ENCODE measurements at regions not wholly inside any gene's neighbourhood (a gene's known extent, or its start where the extent isn't known, plus 50 kb on each side); places are given as distances from the start of the nearest gene placed in this dataset.

DNA sequence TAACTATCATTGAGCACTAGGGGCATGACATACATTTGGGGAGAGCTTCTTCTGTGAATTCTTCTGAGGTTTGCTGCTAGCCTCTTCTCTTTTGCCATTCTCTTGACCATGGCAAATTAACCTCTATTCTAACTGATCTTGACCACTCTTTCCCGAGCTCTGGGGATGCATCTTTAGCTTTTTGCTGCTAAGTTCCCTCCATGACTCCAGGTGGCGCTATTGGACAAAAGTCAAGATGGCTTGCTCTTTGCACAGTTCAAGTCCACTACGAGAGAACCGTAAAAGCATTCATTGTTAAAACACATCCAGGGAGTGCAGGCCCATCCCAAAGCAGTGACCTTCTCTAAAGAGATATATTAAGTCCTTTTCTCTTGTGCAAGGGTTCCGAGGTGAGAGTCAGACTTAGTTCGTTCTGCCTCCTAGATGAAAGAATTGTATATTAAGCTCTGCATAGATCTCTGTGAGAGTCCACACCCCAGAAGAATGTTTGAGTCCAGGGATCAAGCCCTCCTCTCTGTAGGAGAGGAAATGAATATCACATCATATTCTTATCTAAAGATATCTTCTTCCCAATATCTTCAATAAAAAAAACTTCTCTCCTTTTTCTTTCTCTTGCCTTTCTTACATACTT is 1152.9 kb upstream of the CDH6 start:
- DNase-seq = no peak

- no peak for DNase-seq
Observed at GRCh38 chr5:30039379-30039778, 1154.1 kb upstream of the CDH6 start.

- no peak for DNase-seq
Observed at GRCh38 chr5:30034870-30035269, 1158.6 kb upstream of the CDH6 start.

DNA sequence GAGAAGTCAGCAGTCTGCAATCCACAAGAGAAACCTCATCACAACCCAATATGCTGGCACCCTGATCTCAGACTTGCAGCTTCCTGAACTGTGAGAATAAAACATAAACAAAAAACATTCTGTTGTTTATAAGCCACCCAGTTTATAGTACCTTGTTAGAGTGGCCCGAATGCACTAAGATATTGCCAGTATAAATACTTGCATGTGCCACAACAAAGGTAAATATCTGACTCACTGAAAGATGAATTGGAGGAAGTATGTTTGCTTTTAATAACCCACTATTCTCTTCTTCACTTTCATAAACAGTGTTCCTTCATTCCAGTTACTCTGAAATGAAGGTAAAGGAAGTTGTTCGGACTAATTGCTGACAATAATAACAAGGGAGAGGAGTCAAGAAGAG is 1163.4 kb upstream of the CDH6 start:
- DNase-seq = no peak

- no peak for DNase-seq
Observed at GRCh38 chr5:30001826-30002225, 1191.7 kb upstream of the CDH6 start.

DNA sequence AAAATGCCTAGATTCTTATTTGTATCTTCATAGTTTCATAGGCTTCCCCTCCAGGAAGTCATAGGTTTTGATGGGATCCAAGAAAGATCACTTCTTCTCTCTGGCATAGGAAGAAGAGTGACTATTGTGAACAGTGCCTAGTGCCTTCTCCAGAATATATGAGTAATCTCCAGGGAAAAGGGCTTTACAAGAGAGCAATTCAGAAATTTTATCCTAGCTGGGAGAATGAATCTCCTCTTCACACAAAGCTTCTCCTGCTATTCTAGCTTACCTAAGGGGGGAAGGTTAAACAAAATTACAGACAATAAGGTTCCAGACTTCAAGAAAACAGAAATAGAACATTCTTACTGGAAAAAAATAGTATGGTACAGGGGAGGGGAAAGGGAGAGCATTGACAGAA is 1193.3 kb upstream of the CDH6 start:
- DNase-seq = no peak

DNA sequence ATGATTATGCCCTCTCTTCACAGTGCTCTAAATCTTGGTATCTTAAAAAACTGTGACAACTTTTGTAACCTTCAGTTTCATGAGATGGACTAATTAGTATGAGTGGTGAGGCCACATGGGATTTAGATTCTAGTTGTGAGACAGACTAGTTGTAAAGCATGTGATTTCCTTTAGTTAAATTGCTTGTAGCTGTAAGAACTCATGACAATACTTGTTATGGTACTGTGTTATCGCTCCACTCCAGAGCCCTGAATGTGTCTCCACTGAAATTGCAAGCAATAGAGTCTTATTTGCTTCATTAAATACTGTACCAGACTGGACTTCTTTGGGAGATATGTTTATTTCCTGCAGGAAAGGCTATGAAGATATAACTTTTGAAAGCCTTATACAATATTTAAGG is 1198.3 kb upstream of the CDH6 start:
- no peak for DNase-seq

GRCh38 chr5:29994519-29994918 is 1199.0 kb upstream of the CDH6 start:
- DNase-seq = no peak

DNA sequence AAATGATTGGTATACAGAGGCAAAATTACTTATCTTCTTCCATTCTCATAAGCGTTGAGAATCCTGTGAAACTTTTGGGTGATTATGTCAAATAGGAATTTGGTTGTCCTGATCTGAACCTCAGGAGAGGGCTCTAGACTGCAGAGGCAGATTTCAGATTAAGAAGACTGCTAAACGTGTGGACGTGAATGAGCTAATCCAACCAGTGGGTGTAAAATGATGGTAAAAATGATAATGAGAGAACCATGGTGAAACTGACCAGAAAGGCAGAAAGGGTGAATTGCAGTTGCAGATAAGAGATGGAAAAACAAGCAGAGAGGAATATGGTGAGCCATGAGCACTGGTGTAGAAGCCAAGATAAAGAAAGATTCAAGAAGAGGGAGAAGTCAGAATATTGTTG is 1200.2 kb upstream of the CDH6 start:
- no peak for DNase-seq

DNA sequence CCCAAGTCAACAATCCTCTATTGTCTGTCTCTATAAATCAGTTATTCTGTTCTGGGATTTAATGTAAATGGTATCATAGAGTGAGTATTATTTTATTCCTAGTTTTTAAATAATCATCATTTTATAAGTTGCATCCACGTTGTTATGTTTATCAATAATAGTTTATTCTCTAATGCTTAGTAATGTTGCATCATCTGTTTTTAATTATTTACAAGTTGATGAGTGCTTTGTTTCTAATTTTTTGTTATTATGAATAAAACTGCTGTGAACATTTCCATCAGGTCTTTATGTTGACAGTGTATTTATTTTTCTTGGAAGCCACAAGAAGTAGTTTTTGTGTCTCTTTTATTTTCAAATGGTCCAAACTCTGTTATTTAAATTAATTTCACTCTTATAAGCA is 1201.2 kb upstream of the CDH6 start:
- DNase-seq = no peak

DNA sequence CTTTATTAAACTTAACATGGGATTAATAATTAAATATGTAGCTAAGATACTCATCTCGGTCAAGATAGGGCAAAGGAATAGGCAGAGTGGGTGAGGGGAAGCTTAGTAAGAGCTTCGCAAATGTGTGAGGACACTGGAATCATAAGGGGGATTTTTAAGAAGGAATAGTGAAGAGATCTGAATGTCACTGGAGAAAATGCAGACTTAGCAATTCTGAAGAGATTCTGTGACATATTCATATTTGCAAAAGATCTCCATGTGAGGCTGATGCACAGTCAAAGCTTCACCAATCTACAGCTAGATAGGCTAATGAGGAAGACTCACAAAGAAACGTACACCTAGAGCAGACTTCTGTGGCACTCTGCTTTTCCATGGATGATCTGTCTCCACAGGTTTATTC is 1202.8 kb upstream of the CDH6 start:
- DNase-seq = no peak

GRCh38 chr5:29984156-29984540 is 1209.3 kb upstream of the CDH6 start:
- no peak for DNase-seq

- DNase-seq = no peak
Observed at GRCh38 chr5:29983528-29984155, 1209.8 kb upstream of the CDH6 start.

- no peak for DNase-seq
Observed at GRCh38 chr5:29982457-29982856, 1211.0 kb upstream of the CDH6 start.

- no peak for DNase-seq
Observed at GRCh38 chr5:29972597-29972996, 1220.9 kb upstream of the CDH6 start.

DNA sequence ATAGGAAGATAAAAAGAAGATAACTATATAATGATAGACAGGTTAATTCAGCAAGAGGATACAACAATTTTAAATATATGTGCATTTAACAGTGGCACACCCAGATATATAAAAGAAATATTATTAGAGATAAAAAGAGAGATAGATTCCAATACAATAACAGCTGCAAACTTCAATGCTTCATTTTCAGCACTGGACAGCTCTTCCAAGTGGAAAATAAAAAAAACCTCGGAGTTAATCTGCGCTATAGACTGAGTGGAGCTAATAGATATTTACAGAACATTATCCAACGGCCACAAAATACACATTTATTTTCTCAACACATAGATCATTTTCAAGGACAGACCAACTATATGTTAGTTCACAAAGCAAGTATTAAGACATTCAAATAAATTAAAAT is 1229.5 kb upstream of the CDH6 start:
- DNase-seq = no peak

GRCh38 chr5:29960323-29960722 is 1233.2 kb upstream of the CDH6 start:
- no peak for DNase-seq

DNA sequence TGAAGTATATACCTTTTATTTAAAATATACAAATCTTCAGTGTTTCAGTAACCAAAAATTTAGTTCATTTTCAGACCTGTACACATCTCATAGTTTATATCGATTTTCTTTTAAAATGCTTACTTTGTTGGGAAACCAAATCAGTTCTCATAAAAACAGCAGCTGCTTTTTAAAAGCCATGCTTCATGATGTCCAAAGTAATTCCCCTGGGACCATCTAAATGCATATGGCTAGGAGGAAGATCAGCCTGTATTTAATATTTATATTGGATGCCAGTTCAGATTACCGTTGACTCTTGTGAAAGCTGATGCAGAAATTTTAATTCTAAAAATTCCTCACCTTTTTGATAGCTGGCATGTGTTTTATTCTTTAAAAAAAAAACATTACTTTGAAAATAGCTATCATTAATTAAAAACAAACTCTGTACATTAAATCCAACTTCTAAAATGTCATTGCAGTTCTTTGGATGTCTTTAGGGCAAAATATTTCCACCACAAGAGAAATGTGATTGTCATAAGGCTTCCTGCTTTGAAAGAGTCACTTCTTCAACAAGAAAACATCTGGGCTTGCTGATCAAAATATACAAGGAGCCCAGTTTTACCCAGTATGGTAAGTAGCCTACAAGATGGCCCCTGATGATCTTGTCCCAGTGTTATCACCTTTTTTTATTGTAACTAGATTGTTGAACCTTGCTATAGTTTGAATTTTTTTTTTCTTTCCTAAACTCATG is 1242.9 kb upstream of the CDH6 start:
- DNase-seq = no peak

- no peak for DNase-seq
Observed at GRCh38 chr5:29949301-29949872, 1244.1 kb upstream of the CDH6 start.

DNA sequence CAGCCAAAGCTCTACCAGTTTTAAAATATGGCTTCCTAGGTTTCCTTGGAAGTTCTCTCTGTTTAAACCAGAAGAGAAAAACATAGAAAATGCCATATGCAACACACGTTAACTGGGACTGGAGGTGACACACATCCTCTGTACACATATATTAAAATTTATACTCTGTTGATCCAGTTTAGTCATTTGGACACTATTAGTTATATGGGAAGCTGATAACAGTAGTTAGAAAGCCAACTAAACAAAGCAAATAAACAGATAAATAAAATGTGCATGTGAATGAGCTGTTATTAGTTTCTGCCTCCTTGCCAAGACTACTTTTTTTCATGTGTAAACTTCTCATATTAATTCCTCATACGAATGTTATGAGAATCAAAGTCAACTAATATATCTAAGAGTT is 1249.2 kb upstream of the CDH6 start:
- no peak for DNase-seq

DNA sequence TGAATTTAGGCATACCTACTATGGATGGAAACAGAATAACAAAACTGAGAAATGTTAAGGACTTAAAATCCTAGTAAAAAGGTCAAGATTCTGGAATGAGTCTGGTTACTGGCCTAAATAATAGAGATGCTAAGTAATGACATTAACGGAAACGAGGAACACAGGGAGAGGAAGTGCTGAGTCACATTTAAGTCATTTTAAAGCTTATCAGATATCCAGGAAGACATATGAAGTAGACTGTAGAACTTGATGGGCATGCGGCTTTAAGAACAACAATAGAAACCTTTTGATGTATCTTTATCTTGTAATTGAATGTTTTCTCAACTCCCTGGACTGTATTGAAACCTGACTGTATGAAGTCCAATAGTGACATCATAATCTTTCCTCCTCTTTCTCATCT is 1251.4 kb upstream of the CDH6 start:
- DNase-seq = no peak

- no peak for DNase-seq
Observed at GRCh38 chr5:29939988-29940387, 1253.5 kb upstream of the CDH6 start.

DNA sequence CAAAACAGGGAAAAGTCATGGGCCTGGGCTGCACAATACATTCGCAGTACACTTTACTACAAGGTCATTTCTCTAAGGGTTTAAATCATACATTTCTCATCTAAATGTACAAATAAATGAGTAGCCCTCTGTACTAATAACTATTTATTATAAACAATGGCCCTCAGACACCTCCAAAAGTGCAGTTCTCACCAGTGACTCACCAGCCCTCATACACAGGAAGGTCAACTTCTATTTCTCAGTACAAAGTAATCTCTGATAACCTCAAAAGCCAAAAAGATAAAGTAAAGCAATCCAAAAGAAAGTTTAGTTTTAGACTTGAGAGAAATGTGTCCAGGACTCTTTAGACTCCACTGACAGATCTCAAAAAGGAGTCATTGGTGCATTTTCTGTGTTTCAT is 1258.1 kb upstream of the CDH6 start:
- DNase-seq = no peak

DNA sequence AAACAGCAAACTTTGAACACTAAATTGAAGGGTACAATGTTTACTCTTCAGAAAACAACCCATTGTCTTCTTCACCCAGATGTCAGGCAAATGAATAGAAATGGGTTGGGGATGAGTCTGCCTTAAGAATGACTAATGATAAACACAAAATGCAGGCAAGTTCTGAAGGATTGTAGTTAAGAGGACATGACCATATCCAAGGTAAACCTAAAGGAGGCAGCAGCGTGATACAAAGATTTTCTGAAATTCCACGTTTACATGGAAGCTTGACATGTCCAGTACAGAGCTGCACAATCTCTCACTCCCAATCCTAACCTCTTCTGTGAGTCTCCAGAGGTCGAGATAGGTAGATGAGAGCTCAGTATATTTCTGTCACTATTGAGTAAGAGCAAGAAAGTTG is 1263.2 kb upstream of the CDH6 start:
- no peak for DNase-seq
